AG20443 (cell line): ENCODE measurements at regions not wholly inside any gene's neighbourhood (a gene's known extent, or its start where the extent isn't known, plus 50 kb on each side); places are given as distances from the start of the nearest gene placed in this dataset.
"Not testable (repeated sequence)": the region's sequence is repeated elsewhere in the genome, so short reads cannot be mapped to it uniquely, and the experiment has no call there.

Experiments used
- DNase-seq: peaks from one replicate; pipeline ENCODE4 v3.0.0; 2012; ENCODE audit warnings: low spot score, mixed read lengths

DNA sequence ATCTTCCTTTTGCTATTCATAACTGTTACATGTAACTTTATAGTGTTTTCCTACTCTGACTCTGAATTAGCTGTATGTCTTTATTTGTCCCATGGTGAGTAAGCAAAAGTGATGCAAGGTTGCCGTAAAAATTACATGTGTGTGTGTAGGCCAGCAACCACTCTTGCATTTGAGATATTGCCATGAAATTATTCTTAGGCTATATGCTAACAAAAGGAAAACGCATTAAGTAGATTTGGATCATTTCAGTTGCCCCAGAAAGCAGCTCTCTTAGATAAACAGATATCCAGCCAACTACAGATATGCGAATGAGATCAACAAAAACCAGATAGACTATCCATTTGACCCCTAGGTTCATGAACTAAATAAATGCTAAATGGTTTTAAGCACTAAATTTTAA is 73.6 kb downstream of the CYLC2 start:
- no peak for DNase-seq

DNA sequence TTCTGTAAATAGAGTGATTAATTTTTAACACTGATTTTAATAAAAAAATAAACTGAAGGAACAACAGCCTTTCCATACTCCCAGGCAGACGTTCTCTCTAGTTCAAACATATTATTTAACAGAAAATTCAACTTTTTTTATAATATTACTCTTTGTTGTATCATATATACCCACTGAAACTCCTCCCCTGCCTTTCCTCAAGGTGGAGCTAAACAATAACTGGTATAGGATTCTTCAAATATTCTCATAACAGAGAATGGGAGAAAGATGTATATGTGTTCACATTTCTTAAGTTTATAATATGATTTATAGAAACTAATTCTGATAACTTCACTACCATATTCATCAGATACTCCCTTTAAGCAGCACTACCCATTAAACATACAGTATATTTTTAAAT is 83.4 kb downstream of the CYLC2 start:
- no peak for DNase-seq

DNA sequence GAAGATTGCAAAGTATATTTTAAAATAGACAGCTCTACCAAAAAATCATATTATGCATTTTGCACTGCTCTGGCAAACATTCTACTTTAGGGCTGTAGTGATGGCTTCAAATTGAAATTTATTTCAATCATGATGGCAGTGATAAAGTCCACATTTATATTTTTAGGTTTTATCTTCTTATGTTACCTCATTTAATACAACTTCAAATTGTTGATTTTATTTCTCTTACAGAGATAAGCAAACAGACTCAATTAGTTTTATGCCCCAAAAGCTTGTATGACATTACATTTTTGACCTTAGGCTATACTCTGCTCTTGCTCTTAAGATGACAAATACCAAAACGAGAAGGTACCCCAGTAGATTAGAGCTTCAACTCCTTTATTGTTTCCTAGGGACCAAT is 87.4 kb downstream of the CYLC2 start:
- DNase-seq = no peak

DNA sequence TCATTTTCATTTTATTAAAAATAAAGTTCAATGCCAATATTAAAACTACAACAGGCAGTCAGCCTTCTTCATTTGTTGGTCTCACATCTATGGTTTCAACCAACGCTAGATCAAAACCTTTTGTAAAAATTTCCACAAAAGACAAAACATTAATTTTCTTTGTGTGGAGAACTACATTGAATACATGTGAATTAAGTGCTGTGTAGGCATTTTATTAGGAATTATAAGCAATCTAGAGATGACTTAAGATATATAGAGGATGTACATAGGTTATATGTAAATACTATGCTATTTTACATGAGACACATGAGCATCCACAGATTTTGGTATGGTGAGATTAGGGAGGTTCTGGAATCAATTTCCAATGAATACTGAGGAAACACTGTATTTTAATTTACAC is 94.2 kb downstream of the CYLC2 start:
- DNase-seq = no peak

DNA sequence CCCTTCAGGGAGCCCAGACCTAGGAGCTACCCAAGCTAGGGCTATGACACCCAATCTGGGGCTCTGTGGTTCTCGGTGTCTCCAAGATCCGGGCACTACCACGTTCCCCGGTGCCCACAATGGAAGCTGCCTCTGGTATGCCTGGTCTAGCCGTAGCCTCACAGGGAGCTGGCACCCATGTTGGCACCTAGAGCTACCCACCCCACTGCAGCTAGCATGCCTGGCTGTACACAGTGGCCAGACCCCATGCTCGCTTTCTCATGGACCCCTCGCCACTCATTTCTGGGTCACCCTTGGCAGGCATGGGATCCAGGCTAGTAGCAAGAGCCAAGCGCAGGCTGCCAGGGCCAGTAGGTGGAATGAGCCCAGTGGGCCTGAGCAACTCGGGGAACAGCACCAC is 109.0 kb downstream of the CYLC2 start:
- no peak for DNase-seq

DNA sequence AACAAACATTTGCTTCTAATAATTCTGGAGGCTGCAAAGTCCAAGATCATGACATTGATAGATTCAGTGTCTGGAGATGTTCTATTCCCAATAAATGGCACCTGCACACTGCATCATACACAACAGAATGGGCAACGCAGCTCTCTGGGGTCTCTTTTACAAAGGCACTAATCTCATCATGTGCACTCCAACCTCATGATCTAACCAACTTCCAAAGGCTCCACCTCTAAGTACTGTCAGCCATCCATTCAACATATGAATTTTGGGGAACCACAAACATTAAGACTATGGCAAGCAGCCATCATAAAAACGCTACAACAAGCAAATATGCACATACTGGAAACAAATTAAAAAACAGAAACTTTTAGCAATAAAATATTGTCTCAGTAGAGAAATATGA is 121.1 kb downstream of the CYLC2 start:
- DNase-seq = no peak

DNA sequence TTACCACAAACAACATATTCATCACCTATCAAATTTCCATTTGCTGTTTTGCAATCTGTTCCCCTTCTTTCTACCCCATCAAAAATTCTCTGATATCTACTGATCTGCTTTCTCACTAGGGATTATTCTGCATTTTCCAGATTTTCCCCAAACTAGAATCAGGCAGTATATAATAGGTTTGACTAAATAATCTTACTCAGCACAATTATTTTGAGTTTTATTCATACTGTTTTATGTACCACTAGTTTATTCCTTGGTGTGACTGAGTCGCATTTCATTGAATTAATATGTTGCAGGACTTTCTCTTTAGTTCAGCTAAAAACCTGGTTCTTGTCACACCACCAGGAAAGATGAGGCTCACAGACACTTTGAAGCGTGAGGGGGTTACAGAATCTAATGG is 131.4 kb downstream of the CYLC2 start:
- no peak for DNase-seq

DNA sequence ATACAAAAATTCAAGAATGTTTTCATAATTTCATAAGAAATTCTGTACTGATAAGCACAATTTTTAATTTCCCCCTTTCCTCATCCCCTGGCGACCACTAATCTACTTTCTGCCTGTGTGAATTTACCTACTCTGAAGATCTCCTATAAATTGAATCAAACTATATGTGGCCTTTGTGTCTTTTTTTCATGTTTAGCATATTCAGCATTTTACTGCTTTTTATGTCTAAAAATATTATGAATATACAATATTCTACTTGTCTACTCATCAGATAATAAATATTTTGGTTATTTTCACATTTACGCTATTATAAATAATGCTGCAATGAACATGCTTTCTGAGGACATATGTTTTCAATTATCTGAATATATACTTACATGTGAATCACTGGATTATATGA is 144.8 kb downstream of the CYLC2 start:
- no peak for DNase-seq

DNA sequence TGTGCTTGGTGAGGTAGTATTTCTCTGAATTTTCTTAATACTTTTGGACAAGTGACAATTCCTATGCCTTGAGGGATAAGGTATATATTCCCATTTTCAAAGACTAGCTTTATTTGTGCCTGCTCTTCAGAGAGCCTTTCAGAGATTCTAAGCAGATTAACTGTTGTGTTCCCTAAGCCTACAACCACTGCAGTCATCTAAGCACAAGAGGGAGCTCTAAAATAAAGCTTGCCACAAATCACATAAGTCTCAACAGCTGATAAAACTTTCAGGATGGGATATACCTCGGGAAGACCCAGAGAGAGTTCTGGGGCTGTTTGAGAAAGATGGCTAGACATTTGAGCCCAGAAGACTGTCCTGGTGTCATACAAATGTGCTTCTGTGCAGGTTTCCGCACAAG is 157.3 kb downstream of the CYLC2 start:
- no peak for DNase-seq

DNA sequence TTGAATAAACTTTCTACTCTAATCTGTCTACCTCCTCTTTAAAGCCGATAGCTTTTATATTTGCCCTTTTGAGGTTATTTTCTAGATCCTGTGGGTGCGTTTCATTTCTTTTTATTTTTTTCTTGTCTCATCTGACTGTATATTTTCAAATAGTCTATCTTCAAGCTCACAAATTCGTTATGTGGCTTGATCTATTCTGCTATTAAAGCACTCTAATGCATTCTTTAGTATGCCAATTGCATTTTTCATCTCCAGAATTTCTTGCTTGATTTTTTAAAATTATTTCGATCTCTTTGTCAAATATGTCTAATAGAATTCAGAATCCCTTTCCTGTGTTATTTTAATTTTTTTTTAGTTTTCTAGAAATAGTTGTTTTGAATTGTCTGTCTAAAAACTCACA is 172.4 kb downstream of the CYLC2 start:
- no peak for DNase-seq

DNA sequence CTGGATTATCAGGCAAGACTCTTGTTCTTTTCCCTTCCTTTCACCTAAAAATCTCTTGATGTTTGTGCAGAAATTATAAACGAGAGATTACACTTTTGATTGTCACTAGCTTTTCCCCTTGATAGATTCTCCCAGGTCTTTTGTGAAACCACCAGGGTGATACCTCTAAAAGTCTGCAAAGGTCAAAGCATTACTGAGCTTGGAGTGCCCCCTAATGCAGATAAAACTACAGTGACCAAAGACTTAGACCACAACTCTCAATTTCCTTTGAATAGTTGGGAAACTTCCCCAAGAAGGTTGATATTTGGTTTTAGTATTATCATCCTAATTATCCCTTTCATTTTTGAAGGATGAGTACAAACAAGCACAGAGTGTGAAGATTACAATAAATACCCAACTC is 173.1 kb downstream of the CYLC2 start:
- DNase-seq = no peak

DNA sequence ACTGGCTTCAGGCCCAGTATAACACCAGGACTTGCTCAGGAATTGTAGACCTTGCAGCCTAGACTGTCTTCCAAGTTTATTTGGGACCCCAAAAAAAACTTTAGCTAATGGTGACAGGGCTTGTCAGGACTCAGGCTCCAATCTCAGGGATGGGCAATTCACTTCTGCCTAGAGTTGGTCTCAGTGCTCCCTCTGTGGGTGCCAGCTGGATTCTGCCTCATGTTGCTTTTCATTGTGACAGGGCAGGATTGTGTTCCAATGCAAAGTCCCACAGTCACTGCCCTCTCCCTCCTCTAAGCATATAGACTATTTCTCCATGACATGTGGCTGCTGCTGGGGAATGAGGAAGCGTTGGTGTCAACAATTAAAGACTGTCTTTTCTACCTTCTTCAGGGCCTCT is 174.7 kb downstream of the CYLC2 start:
- no peak for DNase-seq

DNA sequence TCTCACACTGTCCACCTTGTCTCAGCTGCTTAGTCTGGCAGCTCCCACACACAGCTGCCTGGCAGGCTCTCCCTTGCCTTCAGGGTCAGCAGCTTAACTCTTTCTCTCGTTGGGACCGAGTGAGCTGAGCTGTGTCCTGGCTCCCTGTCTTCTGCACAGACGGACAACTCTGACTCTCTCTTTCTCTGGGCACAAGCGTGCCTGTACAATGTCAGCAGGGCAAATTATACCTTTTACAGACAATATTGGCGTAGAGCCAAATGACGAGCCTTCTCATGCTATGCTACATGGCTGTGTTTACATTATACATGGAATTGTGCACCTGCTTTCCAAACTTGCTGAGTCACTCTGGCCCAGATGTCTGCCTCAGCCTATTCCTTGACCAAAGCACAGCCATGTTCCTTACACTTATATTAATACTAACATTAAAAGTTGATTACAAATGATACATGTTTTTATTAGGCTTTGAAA is 188.6 kb downstream of the CYLC2 start:
- no peak for DNase-seq

DNA sequence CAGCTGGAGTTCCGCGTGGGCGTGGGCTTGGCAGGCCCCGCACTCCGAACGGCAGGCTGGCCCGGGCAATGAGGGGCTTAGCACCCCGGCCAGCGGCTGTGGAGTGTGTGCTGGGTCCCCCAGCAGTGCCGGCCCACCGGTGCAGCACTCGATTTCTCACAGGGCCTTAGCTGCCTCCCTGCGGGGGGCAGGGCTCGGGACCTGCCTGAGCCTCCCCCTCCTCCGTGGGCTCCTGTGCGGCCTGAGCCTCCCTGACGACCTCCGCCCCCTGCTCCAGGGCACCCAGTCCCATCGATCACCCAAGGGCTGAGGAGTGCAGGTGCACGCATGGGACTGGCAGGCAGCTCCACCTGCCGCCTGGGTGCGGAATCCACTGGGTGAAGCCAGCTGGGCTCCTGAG is 191.8 kb downstream of the CYLC2 start:
- no peak for DNase-seq

DNA sequence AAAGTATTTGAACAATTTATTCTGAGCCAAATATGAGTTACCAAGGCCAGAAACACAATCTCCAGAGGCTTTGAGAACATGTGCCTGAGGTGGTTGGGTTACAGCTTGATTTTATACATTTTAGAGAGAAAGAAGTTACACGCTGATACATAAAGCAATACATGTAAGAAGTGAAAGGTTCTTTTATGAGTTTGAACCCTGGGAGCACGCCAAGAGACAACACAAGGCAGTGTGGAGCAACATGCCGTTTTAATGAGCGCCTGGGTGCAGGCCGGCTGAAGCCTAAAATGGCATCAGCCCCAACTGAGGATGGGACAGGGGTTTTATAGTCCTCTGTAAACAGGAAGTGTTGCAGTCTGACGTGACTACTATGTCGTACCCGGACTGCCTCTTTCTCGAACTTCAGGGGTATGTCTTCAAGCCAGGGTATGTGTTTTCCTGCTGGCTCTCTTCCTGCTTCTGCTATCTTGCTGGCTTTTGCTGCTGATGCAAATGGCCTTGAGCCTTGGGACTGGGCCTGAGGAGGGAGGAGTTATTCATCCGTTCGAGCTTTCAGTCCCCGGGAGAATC is 193.7 kb downstream of the CYLC2 start:
- no peak for DNase-seq

DNA sequence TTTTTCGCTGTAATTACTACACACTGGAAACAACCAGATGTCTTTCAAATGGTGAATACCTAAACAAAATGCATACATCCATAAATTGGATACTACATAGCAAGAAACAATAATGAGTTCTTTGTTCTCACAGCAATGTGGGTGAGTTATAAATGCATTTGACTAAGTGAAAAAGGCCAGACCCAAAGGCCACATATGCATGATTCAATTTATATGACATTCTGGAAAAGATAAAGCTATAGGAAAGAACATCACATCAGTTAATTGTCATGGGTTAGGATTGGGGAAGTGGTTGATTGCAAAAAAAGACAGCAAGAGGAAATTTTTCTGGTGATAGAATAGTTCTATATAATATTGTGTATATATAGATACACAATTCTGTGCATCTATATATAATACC is 198.9 kb downstream of the CYLC2 start:
- no peak for DNase-seq

DNA sequence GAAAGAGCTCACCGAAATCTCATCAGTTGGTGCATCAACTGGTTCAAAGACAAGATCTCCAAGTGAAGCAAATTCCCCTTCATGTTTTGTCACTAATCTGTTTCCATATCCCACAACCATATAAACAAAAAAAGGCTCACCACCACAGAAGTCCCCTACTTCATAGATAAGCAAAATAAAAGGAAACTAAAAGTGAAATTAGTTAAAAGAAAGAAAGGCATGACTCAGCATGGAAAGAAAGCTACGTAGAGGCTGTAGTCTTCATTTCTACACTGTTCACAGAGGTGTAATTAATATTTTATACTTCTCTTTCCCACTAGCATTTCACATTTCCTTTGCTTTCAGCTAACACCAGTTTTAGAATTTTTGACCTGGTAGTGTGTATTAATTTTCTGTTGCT is 208.0 kb downstream of the CYLC2 start:
- DNase-seq = no peak

DNA sequence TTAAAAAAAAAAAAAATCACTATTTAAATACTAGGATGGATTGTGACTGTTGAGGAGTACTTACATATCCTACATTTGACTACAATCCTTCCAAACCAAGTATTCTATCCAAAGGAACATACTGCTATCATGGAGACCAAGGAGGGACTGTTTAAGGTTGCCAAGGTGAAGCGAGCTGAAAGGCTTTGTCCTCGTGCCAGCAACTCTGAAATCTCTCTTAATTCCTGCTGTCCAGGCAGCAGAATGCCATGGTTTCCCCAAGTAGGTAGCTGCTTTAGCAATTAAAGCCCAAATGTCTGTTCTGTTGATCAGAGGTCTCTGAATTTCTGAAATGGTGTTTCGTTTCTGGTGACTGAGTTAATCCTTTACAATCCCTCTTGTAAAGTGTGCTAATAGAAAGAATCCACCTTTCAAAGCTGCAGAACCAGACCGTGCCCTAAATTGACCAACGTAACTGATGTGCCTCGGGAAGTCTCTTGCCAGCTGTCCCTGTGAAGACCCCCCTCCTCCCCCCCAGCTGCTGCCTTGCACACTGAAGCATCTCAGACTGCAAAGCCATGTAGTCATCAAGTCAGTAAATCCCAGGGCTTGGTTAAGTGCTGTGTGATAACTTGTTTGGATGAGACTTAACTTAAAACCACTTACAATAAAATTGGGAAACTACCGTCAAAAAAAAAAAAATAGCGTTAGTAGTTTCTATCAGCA is 210.9 kb downstream of the CYLC2 start:
- DNase-seq = not testable (repeated sequence)

DNA sequence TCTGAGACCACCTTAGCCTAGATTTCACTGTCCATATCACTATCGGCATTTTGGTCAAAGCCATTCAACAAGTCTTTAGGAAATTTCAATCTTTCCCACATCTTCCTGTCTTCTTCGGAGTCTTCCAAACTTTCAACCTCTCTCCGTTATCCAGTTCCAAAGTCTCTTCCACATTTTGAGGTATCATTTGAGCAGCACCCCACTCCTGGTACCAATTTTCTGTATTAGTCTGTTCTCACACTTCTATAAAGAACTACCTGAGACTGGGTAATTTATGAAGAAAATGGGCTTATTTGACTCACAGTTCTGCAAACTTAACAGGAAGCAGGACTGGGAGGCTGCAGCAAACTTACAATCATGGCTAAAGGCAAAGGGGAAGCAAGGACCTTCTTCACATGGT is 215.5 kb downstream of the CYLC2 start:
- no peak for DNase-seq

DNA sequence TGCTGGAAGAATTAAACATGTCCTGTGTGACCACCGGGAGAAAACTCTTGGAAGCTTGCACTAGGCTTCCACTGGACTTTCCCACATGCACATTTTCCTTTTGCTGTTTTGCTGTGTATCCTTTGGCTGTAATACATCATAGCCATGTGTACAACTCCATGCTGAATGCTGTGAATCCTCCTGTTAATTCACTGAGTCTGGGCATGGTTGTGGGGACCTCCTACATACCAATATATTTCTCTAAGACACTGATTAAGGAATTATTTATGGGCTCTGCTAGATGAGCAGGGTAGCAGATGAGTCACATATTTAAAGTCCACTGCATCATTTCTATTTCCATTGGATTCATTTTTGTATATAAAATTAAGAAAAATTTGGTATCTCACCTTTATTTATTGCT is 220.1 kb downstream of the CYLC2 start:
- no peak for DNase-seq

DNA sequence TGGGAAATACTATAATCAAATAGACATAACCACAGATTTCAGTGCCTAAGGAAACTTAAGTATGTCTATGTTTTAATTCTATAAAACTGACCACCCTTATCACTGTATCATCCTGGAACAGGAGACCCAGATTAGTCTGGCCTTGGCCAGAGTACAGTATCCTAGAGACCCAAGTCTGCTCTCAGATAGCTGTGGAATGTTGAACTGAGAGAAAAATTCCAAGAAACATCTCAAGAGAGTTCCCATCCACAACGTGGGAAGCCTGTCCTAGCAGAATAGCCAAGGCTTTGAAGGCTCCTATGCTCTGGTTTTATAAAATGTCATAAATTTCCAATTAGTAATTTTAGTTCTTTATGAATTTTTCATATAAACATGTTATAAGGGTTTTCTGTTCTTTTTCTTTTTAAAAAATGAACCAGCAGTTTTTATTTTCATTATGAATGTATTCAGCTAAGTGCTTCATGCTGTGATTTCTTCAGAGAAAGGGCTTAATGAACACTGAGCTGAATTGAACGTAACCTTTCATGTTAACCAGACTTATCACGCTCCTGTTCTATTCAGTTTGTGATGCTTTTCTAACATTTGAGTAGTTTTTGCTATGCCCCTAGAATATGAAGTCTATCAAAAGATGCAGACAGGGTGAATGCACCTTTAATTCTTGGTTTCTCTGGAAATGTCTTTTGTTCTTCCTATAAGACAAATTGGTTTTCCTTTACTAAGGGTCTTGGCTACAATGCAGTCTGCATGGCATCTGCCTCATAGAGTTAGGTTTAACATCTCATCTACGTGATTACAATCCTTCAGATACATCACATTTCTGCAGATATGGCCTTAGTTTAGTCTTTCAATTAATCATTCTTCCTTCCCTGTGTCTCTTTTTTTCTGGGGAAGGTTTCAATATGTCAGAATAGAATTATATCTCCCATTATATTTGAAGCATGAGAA is 230.8 kb downstream of the CYLC2 start:
- no peak for DNase-seq

DNA sequence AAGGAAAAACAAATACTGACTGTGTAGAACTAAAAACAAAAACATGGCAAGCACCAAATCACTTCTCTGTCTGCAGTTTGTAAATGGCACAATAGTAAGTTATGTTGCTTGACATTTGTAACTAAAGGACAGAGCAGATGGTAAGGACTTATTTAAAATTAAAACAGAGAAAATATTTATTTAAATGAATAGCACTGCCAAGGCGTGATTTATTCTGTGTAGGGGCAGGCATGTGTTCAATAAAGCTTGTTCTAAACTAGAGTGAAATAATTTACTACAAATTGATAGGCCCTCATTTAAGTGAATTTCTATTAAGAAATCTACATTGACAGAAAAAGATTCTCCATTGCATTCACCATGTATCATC is 231.5 kb downstream of the CYLC2 start:
- no peak for DNase-seq

DNA sequence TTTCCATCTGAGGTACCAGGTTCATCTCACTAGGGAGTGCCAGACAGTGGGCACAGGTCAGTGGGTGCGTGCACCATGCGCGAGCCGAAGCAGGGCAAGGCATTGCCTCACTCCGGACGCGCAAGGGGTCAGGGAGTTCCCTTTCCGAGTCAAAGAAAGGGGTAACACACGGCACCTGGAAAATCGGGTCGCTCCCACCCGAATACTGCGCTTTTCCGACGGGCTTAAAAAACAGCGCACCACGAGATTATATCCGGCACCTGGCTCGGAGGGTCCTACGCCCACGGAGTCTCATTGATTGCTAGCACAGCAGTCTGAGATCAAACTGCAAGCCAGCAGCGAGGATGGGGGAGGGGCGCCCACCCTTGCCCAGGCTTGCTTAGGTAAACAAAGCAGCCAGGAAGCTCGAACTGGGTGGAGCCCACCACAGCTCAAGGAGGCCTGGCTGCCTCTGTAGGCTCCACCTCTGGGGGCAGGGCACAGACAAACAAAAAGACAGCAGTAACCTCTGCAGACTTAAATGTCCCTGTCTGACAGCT is 242.5 kb downstream of the CYLC2 start:
- DNase-seq = not testable (repeated sequence)
